ENCODE measurements at regions not wholly inside any gene's neighbourhood (a gene's known extent, or its start where the extent isn't known, plus 50 kb on each side); places are given as distances from the start of the nearest gene placed in this dataset.

DNA sequence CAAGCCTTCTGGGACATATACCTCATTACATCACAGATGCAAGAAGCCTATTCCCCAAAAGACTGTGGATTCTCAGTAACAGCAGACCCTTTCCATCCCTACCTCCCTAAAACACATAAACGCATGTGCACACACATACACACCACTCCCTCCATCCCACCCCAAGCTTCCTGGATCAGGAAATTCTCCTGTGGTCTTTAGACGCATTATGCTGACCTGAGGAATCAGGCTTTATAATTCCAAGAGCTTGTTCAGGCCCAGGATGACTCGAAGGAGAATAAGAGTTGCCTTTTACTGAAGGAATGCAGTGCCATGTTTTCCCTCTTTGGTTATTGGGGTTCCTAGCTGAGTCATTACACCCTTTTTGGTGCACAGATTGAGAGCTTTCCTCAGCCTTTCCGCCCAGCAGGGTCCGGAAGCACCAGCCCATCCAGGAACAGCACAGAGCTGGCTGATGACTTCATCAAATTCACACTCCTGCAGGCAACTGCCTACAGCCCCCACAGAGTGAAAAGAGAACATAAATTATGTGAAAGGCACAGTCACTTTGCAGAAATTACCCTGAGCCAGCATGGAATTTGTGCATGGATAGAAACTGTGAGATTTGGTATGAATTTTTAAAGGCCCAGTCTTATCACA, 385.0 kb upstream of the TRPC7 start:
- H3K27me3 ChIP-seq (replicated peaks in 1 of 2; ENCODE audit: control insufficient read depth in 2 of 2, insufficient read depth in 2 of 2, low read length in 1 of 2), result no peaks in the 10 kb centered on the region
- no peak overlapping the region for H3K4me3 ChIP-seq
- intact Hi-C loops (cut with micrococcal nuclease; ENCODE audit: unreplicated experiment) (no loop called here), in situ Hi-C loops (cut with MboI) (no loop called here)
- DNase-seq (ENCODE audit: low read depth, low spot score) (no peak), ATAC-seq (no peak), FAIRE-seq (no peak)
- no peak overlapping the region for H3K9ac ChIP-seq (ENCODE audit: control insufficient read depth, insufficient read depth, low read length)
- no peaks in the 10 kb centered on the region for H3K79me2 ChIP-seq (ENCODE audit: control insufficient read depth, insufficient read depth, low read length)
- H2AFZ ChIP-seq (ENCODE audit: control insufficient read depth, low read depth, low read length), result no peak overlapping the region
- no peak overlapping the region for H3K4me2 ChIP-seq (ENCODE audit: control insufficient read depth, insufficient read depth)
- TF ChIP-seq SKIL (IDR thresholded peaks at IDR 0.05; ENCODE audit: low read depth, poor library complexity, severe bottlenecking), result no peak
- TF ChIP-seq, protein P1, sequence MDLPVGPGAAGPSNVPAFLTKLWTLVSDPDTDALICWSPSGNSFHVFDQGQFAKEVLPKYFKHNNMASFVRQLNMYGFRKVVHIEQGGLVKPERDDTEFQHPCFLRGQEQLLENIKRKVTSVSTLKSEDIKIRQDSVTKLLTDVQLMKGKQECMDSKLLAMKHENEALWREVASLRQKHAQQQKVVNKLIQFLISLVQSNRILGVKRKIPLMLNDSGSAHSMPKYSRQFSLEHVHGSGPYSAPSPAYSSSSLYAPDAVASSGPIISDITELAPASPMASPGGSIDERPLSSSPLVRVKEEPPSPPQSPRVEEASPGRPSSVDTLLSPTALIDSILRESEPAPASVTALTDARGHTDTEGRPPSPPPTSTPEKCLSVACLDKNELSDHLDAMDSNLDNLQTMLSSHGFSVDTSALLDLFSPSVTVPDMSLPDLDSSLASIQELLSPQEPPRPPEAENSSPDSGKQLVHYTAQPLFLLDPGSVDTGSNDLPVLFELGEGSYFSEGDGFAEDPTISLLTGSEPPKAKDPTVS (IDR thresholded peaks at IDR 0.05; ENCODE audit: low read depth, low read length), result no peak
- TF ChIP-seq ELK1 (IDR thresholded peaks at IDR 0.05; ENCODE audit: low read depth, low read length), result no peak
- no peak for TF ChIP-seq CBFB (IDR thresholded peaks at IDR 0.05; ENCODE audit: low read depth)
- no peak for TF ChIP-seq STAT1 (conservative IDR thresholded peaks at IDR 0.05)
- TF ChIP-seq ZNF207 (IDR thresholded peaks at IDR 0.05; ENCODE audit: borderline replicate concordance), result no peak
- no peak for TF ChIP-seq JUND (IDR thresholded peaks at IDR 0.05; ENCODE audit: low read depth, low read length)
- no peak for TF ChIP-seq ESRRA (IDR thresholded peaks at IDR 0.05; ENCODE audit: low read length)
- no peak for TF ChIP-seq SMARCA5 (IDR thresholded peaks at IDR 0.05)
- TF ChIP-seq YY1 (IDR thresholded peaks at IDR 0.05; ENCODE audit: low read depth, low read length), result no peak
- TF ChIP-seq IKZF2 (IDR thresholded peaks at IDR 0.05), result no peak
- no peak for TF ChIP-seq ZNF622 (IDR thresholded peaks at IDR 0.05)
- no peaks in the 10 kb centered on the region for H3K4me1 ChIP-seq (ENCODE audit: control insufficient read depth, insufficient read depth, low read length)
- ChIA-PET POLR2A (no interaction called here), RAD21 (ENCODE audit: unreplicated experiment) (no interaction called here), SMC1A (ENCODE audit: uncharacterized antibody, unreplicated experiment) (interaction anchor here (0.9 kb wide), 1 partner anchor 11 kb away, joined by 3 read pairs; no protein-coding TSS in a partner anchor), CTCF (no interaction called here)
- H3K36me3 ChIP-seq (ENCODE audit: control insufficient read depth in 2 of 2, insufficient read depth in 2 of 2, low read length in 1 of 2), result no peaks in the 10 kb centered on the region
- 7% methylated on average over 5 of the region's 5 CpGs for WGBS (ENCODE audit: insufficient coverage, insufficient replicate concordance, low lambda C conversion rate, missing lambda C conversion rate)
- H3K9me3 ChIP-seq (replicated peaks; ENCODE audit: control insufficient read depth, insufficient read depth, low read length), result no peaks in the 10 kb centered on the region
- H4K20me1 ChIP-seq (ENCODE audit: control insufficient read depth, insufficient read depth), result no peaks in the 10 kb centered on the region
- no peak overlapping the region for H3K27ac ChIP-seq (ENCODE audit: control insufficient read depth, insufficient read depth)
- BruUV-seq (replicated peaks), result no TSS peak

All from GM12878 (cell line).